H1 (cell line): ENCODE measurements at regions not wholly inside any gene's neighbourhood (a gene's known extent, or its start where the extent isn't known, plus 50 kb on each side); places are given as distances from the start of the nearest gene placed in this dataset.
A peak's percentile ranks its signal among the peaks of the same experiment; 100 is the strongest.

Experiments used
- ASH2L ChIP-seq: fragments of 200-600, 300-600 bp; sonication (generic); IDR thresholded peaks from one replicate; pipeline ENCODE4 v1.7.1; 2017; ENCODE audit warnings: low read length
- ATF2 ChIP-seq: IDR thresholded peaks from 2 replicates; pipeline ENCODE4 v1.6.1; 2012; ENCODE audit warnings: low read length, inconsistent platforms
- BACH1 ChIP-seq: IDR thresholded peaks from 2 replicates; pipeline ENCODE4 v1.6.1; 2012; ENCODE audit warnings: low read length, improper control_type of control experiment
- SIN3A ChIP-seq, 2 experiments: IDR thresholded peaks in 1 of 2; conservative IDR thresholded peaks in 1 of 2; 2 replicates each; pipeline ENCODE4 v1.6.1; 2011 to 2012; ENCODE audit warnings: low read length in 2 of 2, improper control_type of control experiment in 1 of 2, low read depth in 1 of 2, mild to moderate bottlenecking in 1 of 2
- TF ChIP-seq, protein P1 (sequence below): IDR thresholded peaks from 2 replicates; pipeline ENCODE4 v1.6.1; 2012; ENCODE audit warnings: inconsistent platforms

DNA sequence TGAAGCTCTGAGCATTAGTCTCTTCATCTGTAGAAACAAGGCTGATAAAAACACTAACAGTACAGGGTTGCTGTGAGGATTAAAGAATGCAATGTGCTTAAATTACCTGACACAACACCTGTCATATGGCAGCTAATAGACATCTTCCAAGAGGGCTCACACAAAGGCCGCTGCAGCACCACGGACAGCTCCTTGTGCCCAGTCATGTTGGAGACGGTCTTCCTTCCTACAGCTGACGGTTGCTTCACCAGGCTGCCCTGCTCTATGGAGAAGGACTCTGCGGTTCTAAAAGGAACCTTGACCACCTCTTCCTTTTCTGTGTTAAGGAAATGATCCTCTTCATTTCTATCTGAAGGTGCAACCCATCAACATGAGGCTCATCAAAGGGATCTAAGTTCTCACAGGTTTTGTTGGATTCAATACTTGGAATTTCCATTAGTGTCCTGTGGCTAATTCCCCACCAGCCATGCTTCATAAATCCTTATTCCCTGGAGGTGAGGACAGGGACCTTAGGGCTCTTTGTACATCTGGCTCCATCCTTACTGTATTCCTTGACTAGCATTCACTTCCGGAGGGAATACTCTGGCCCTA lies 138.9 kb upstream of the CES5A start (continued):
- TF ChIP-seq ASH2L (no peak), ATF2 (no peak), BACH1 (peak; percentile 59; the same call in 1 of the 2 replicates), SIN3A (conservative IDR thresholded peaks at IDR 0.05 in 1 of 2, IDR thresholded peaks at IDR 0.05 in 1 of 2; ENCODE audit: low read depth in 1 of 2, low read length in 2 of 2) (peak; percentile 95 to 97)
- TF ChIP-seq, protein P1, sequence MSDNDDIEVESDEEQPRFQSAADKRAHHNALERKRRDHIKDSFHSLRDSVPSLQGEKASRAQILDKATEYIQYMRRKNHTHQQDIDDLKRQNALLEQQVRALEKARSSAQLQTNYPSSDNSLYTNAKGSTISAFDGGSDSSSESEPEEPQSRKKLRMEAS = peak; percentile 49
